22Rv1 (cell line): ENCODE measurements at regions not wholly inside any gene's neighbourhood (a gene's known extent, or its start where the extent isn't known, plus 50 kb on each side); places are given as distances from the start of the nearest gene placed in this dataset.

Experiments
- ZFX ChIP-seq: fragments of 450-650 bp; IDR thresholded peaks from 2 replicates; pipeline ENCODE4 v1.6.1; 2017; ENCODE audit warnings: antibody characterized with exemption, borderline replicate concordance
- TF ChIP-seq, protein P1 (sequence below): fragments of 450-650 bp; IDR thresholded peaks from 2 replicates; pipeline ENCODE4 v1.5.1; 2017; ENCODE audit warnings: mild to moderate bottlenecking

GRCh38 chr1:38505944-38506343 is 353.6 kb downstream of the RRAGC start:
- TF ChIP-seq, protein P1, sequence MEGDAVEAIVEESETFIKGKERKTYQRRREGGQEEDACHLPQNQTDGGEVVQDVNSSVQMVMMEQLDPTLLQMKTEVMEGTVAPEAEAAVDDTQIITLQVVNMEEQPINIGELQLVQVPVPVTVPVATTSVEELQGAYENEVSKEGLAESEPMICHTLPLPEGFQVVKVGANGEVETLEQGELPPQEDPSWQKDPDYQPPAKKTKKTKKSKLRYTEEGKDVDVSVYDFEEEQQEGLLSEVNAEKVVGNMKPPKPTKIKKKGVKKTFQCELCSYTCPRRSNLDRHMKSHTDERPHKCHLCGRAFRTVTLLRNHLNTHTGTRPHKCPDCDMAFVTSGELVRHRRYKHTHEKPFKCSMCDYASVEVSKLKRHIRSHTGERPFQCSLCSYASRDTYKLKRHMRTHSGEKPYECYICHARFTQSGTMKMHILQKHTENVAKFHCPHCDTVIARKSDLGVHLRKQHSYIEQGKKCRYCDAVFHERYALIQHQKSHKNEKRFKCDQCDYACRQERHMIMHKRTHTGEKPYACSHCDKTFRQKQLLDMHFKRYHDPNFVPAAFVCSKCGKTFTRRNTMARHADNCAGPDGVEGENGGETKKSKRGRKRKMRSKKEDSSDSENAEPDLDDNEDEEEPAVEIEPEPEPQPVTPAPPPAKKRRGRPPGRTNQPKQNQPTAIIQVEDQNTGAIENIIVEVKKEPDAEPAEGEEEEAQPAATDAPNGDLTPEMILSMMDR, result no peak
- TF ChIP-seq ZFX, result no peak
